RWPE1 (cell line): ENCODE measurements at regions not wholly inside any gene's neighbourhood (a gene's known extent, or its start where the extent isn't known, plus 50 kb on each side); places are given as distances from the start of the nearest gene placed in this dataset.
"Not testable (repeated sequence)": the region's sequence is repeated elsewhere in the genome, so short reads cannot be mapped to it uniquely, and the experiment has no call there.

Source experiments
- CTCF ChIA-PET: fragments of 350-600 bp; sonication (Branson Sonifier 250); formaldehyde crosslinking; extraction: SDS; loops from one replicate; lab custom pipeline; 2021; lab: Yijun Ruan, JAX
- POLR2A ChIA-PET: fragments of 400-600 bp; formaldehyde crosslinking; extraction: SDS; loops from one replicate; lab custom pipeline; 2020; ENCODE audit warnings: antibody characterized with exemption; ENCODE audit not compliant: low non-redundant PET; lab: Yijun Ruan, JAX
- DNase-seq: peaks from one replicate; pipeline ENCODE4 v3.0.0; 2012; ENCODE audit warnings: low spot score
- H3K27ac ChIP-seq: fragments of 450-650 bp; 2 replicates; pipeline ENCODE4 v1.5.1; 2017
- CTCF ChIP-seq: fragments of 450-650 bp; conservative IDR thresholded peaks from 2 replicates; pipeline ENCODE4 v1.5.1; 2017; ENCODE audit warnings: low read depth, mild to moderate bottlenecking

GRCh38 chr10:120098232-120098930 lies 205.9 kb downstream of the SEC23IP start:
- H3K27ac ChIP-seq, result no peak overlapping the region
- POLR2A ChIA-PET, result no interaction called here
- DNase-seq, result no peak
- CTCF ChIA-PET, result no interaction called here
- no peak for TF ChIP-seq CTCF

- POLR2A ChIA-PET, result no interaction called here
- DNase-seq, result no peak
- CTCF ChIA-PET, result interaction anchor here (1.2 kb wide), 1 partner anchor 64 kb away, joined by 5 read pairs; no protein-coding TSS in a partner anchor
- H3K27ac ChIP-seq, result no peak overlapping the region
- TF ChIP-seq CTCF, result no peak
These were observed 211.4 kb downstream of the SEC23IP start for GRCh38 chr10:120103738-120104560.

GRCh38 chr10:120105001-120105400 lies 212.5 kb downstream of the SEC23IP start:
- no peak for TF ChIP-seq CTCF
- ChIA-PET POLR2A (no interaction called here), CTCF (no interaction called here)
- no peak overlapping the region for H3K27ac ChIP-seq
- DNase-seq, result no peak

- TF ChIP-seq CTCF, result no peak
- ChIA-PET POLR2A (no interaction called here), CTCF (no interaction called here)
- H3K27ac ChIP-seq, result no peak overlapping the region
- DNase-seq, result no peak
These were observed 213.0 kb downstream of the SEC23IP start for GRCh38 chr10:120105492-120105891.

GRCh38 chr10:120108916-120109315 lies 216.4 kb downstream of the SEC23IP start:
- POLR2A ChIA-PET, result no interaction called here

GRCh38 chr10:120109725-120110124 lies 217.2 kb downstream of the SEC23IP start:
- CTCF ChIA-PET, DNase-seq, POLR2A ChIA-PET, H3K27ac ChIP-seq: not testable (repeated sequence)

More at GRCh38 chr10:120108916-120109315, 216.4 kb downstream of the SEC23IP start:
- CTCF ChIA-PET, result no interaction called here
- no peak for DNase-seq
- H3K27ac ChIP-seq, result no peak overlapping the region
- no peak for TF ChIP-seq CTCF

GRCh38 chr10:120110196-120110595 lies 217.7 kb downstream of the SEC23IP start:
- H3K27ac ChIP-seq, result no peak overlapping the region
- ChIA-PET CTCF (no interaction called here), POLR2A (no interaction called here)
- DNase-seq, result no peak
- TF ChIP-seq CTCF, result no peak
